ENCODE measurements at regions not wholly inside any gene's neighbourhood (a gene's known extent, or its start where the extent isn't known, plus 50 kb on each side); places are given as distances from the start of the nearest gene placed in this dataset.

DNA sequence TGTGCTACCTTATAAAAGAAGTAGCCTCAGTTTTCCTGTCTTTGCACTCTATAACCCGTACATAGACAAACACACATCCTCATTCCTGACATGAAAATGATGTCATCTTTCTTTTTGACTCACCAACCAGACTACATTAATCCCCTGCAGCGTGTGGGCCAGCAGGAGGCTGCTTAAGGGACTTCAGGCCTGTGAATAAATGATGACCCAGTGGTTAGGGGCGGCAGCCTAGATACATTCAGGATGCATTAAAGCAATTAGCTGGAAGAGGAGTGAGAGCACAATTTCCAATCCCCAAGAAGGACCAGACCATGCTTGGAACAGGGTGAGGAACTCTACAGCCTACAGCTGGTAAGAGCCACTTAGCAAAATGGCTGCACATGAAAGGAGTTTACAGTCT lies 57.3 kb upstream of the KLF7 start:
- Mint-ChIP-seq H3K4me1 (ENCODE audit: low read depth) (peaks cover 40% of the 10 kb centered on the region), H3K27me3 (peaks cover 3% of the 10 kb centered on the region), H3K4me3 (no peak overlapping the region), H3K36me3 (ENCODE audit: low read depth) (no peaks in the 10 kb centered on the region), H3K9me3 (no peaks in the 10 kb centered on the region), H3K27ac (no peak overlapping the region)
- POLR2A ChIA-PET: no interaction called here
- ATAC-seq (peak; percentile 72), DNase-seq (peak; percentile 48)
- TF ChIP-seq CTCF (IDR thresholded peaks at IDR 0.05): no peak
- CTCF ChIA-PET: interaction anchor here (1.0 kb wide), 1 partner anchor 17 kb away, joined by 3 read pairs; no protein-coding TSS in a partner anchor
- intact Hi-C loops (cut with micrococcal nuclease): no loop called here

GRCh38 chr2:207224381-207224780 lies 58.6 kb upstream of the KLF7 start:
- POLR2A ChIA-PET: interaction anchor here (1.8 kb wide), 1 partner anchor 59 kb away, joined by 7 read pairs; the partner anchor contains the start of gene KLF7
- Mint-ChIP-seq H3K4me3 (peak overlapping the region; percentile 16), H3K4me1 (ENCODE audit: low read depth) (peaks cover 40% of the 10 kb centered on the region)

GRCh38 chr2:207224791-207225482 lies 59.2 kb upstream of the KLF7 start:
- Mint-ChIP-seq H3K4me3 (peak overlapping the region; percentile 16), H3K27ac (peak overlapping the region; percentile 93), H3K4me1 (ENCODE audit: low read depth) (peaks cover 40% of the 10 kb centered on the region), H3K36me3 (ENCODE audit: low read depth) (no peaks in the 10 kb centered on the region), H3K27me3 (peaks cover 3% of the 10 kb centered on the region), H3K9me3 (no peaks in the 10 kb centered on the region)
- no peak for TF ChIP-seq CTCF (IDR thresholded peaks at IDR 0.05)
- intact Hi-C loops (cut with micrococcal nuclease): no loop called here
- POLR2A ChIA-PET: interaction anchor here (1.8 kb wide), 1 partner anchor 60 kb away, joined by 7 read pairs; the partner anchor contains the start of gene KLF7
- ATAC-seq: peak; percentile 64
- peak; percentile 74 for DNase-seq
- CTCF ChIA-PET: interaction anchor here (1.5 to 2.1 kb wide), 4 partner anchors 10 to 81 kb away, joined by 4 to 7 read pairs (median 5); no protein-coding TSS in a partner anchor

More at GRCh38 chr2:207224381-207224780, 58.6 kb upstream of the KLF7 start:
- Mint-ChIP-seq H3K9me3 (no peaks in the 10 kb centered on the region), H3K27me3 (peaks cover 3% of the 10 kb centered on the region), H3K27ac (peak overlapping the region; percentile 93), H3K36me3 (ENCODE audit: low read depth) (no peaks in the 10 kb centered on the region)
- intact Hi-C loops (cut with micrococcal nuclease): no loop called here
- CTCF ChIA-PET: no interaction called here
- ATAC-seq (no peak), DNase-seq (no peak)
- no peak for TF ChIP-seq CTCF (IDR thresholded peaks at IDR 0.05)

GRCh38 chr2:207225773-207226172 lies 60.0 kb upstream of the KLF7 start:
- H3K9me3 Mint-ChIP-seq: no peaks in the 10 kb centered on the region
- DNase-seq (peak; percentile 31), ATAC-seq (peak; percentile 19)
- TF ChIP-seq CTCF (IDR thresholded peaks at IDR 0.05): no peak
- H3K4me3 Mint-ChIP-seq: no peak overlapping the region
- peaks cover 48% of the 10 kb centered on the region for H3K4me1 Mint-ChIP-seq (ENCODE audit: low read depth)
- peaks cover 3% of the 10 kb centered on the region for H3K27me3 Mint-ChIP-seq
- peak overlapping the region; percentile 93 for H3K27ac Mint-ChIP-seq
- ChIA-PET CTCF (interaction anchor here (1.0 to 2.1 kb wide), 6 partner anchors 9 to 250 kb away, joined by 3 to 7 read pairs (median 4); no protein-coding TSS in a partner anchor), POLR2A (interaction anchor here (1.5 to 1.8 kb wide), 2 partner anchors 60 kb away, joined by 3 to 7 read pairs; partner anchors contain the start of gene KLF7)
- H3K36me3 Mint-ChIP-seq (ENCODE audit: low read depth): no peaks in the 10 kb centered on the region
- intact Hi-C loops (cut with micrococcal nuclease): no loop called here

DNA sequence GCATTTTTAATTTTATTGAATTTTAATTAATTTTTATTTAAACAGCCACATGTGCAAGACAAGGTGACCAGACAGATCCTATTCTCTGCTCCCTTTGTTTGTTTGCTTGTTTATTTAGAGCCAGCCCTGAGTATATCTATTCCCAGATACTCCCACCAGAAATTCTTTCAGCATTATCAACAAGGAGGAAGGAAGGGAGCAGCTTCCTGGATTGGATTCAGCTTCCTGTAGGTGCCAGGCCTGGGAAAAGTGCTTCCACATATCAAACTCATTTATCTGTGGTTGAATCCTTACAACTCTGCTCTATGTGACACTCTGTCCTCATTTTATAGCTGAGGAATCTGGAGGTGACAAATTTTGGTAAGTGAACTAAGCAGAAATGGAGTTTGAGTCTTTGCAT lies 60.5 kb upstream of the KLF7 start:
- ATAC-seq: no peak
- H3K4me1 Mint-ChIP-seq (ENCODE audit: low read depth): peaks cover 52% of the 10 kb centered on the region
- H3K36me3 Mint-ChIP-seq (ENCODE audit: low read depth): no peaks in the 10 kb centered on the region
- H3K9me3 Mint-ChIP-seq: no peaks in the 10 kb centered on the region
- no peak overlapping the region for H3K27ac Mint-ChIP-seq
- no peak for TF ChIP-seq CTCF (IDR thresholded peaks at IDR 0.05)
- DNase-seq: no peak
- POLR2A ChIA-PET: interaction anchor here (0.5 to 1.5 kb wide), 3 partner anchors 14 to 82 kb away, joined by 3 to 4 read pairs (median 3); partner anchors contain the start of gene KLF7
- no peak overlapping the region for H3K4me3 Mint-ChIP-seq
- intact Hi-C loops (cut with micrococcal nuclease): no loop called here
- CTCF ChIA-PET: interaction anchor here (1.0 to 2.1 kb wide), 6 partner anchors 8 to 250 kb away, joined by 3 to 7 read pairs (median 4); no protein-coding TSS in a partner anchor
- peaks cover 3% of the 10 kb centered on the region for H3K27me3 Mint-ChIP-seq

Data from activated CD8-positive, alpha-beta T cell treated with anti-CD3 and anti-CD28 coated beads for 36 hours (primary cell).